ENCODE measurements at regions not wholly inside any gene's neighbourhood (a gene's known extent, or its start where the extent isn't known, plus 50 kb on each side); places are given as distances from the start of the nearest gene placed in this dataset.

DNA sequence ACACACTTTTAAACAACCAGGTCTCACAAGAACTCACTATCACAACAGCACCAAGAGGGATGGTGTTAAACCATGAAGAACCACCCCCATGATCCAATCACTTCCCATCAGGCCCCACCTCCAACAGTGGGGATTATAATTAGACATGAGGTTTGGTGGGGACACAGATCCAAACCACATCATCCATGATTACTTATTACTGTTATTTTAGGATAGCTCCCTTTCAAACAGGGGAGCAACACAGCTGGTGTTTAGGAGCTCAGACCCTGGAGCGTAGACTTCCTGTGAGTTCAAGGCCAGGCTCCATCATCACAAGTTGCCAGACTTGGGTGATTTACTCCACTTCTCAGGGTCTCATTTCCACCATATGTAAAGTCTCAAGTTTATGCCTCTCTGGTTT, 382.7 kb downstream of the HRH4 start (continued):
- TF ChIP-seq, protein P1, sequence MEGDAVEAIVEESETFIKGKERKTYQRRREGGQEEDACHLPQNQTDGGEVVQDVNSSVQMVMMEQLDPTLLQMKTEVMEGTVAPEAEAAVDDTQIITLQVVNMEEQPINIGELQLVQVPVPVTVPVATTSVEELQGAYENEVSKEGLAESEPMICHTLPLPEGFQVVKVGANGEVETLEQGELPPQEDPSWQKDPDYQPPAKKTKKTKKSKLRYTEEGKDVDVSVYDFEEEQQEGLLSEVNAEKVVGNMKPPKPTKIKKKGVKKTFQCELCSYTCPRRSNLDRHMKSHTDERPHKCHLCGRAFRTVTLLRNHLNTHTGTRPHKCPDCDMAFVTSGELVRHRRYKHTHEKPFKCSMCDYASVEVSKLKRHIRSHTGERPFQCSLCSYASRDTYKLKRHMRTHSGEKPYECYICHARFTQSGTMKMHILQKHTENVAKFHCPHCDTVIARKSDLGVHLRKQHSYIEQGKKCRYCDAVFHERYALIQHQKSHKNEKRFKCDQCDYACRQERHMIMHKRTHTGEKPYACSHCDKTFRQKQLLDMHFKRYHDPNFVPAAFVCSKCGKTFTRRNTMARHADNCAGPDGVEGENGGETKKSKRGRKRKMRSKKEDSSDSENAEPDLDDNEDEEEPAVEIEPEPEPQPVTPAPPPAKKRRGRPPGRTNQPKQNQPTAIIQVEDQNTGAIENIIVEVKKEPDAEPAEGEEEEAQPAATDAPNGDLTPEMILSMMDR (IDR thresholded peaks at IDR 0.05; ENCODE audit: control extremely low read depth in 1 of 3, insufficient read depth in 1 of 3, low read depth in 1 of 3, low read length in 3 of 3) = no peak
- no peak for TF ChIP-seq CBX5 (IDR thresholded peaks at IDR 0.05; ENCODE audit: low read depth, low read length)
- no peak for TF ChIP-seq GABPA (IDR thresholded peaks at IDR 0.05; ENCODE audit: borderline replicate concordance, insufficient read depth, low read length)
